ENCODE measurements at regions not wholly inside any gene's neighbourhood (a gene's known extent, or its start where the extent isn't known, plus 50 kb on each side); places are given as distances from the start of the nearest gene placed in this dataset.

DNA sequence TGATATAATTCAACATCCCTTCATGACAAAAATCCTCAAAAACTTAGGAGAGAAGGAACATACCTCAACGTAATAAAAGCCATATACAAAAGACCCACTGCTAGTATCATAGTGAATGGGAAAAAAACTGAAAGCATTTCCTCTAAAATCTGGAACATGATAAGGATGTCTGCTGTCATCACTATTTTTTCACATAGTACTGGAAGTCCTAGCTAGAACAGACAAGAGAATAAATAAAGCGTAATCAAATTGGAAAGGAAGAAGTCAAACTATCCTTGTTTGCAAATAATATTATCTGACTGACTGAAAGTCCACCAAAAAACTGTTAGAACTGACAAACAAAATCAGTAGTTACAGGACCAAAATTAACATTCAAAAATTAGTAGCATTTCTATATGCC is 985.4 kb upstream of the AGA start:
- TF ChIP-seq POLR2A (IDR thresholded peaks at IDR 0.05; ENCODE audit: low read length) (no peak), GATA1 (IDR thresholded peaks at IDR 0.05; ENCODE audit: low read depth, low read length) (no peak)

Measured in erythroblast (primary cell).